Vagina (tissue), 2 donors: ENCODE measurements at regions not wholly inside any gene's neighbourhood (a gene's known extent, or its start where the extent isn't known, plus 50 kb on each side); places are given as distances from the start of the nearest gene placed in this dataset.

Source experiments
- DNase-seq, 2 donors: peaks; one replicate each; pipeline ENCODE4 v3.0.0-alpha.2; 2017; ENCODE audit errors: extremely low spot score in 2 of 2
- H3K27ac ChIP-seq: fragments of 200-600 bp; sonication (generic); one replicate; pipeline ENCODE4 v1.5.1; 2019
- H3K27me3 ChIP-seq: fragments of 200-600 bp; sonication (generic); one replicate; pipeline ENCODE4 v1.5.1; 2019
- H3K36me3 ChIP-seq, 2 donors: fragments of 200-600 bp; sonication (generic); one replicate each; pipeline ENCODE4 v1.5.1; 2017 to 2019
- H3K4me1 ChIP-seq: fragments of 200-600 bp; sonication (generic); one replicate; pipeline ENCODE4 v1.5.1; 2019
- H3K4me3 ChIP-seq, 2 donors: fragments of 200-600 bp; sonication (generic); 1 replicate in 1 of 2; 2 replicates in 1 of 2; pipeline ENCODE4 v1.5.1; 2016 to 2019
- H3K9me3 ChIP-seq: fragments of 200-600 bp; sonication (generic); one replicate; pipeline ENCODE4 v1.5.1; 2019
- CTCF ChIP-seq, 3 experiments: fragments of 450-650 bp in 2 of 3; fragments of 200-600 bp in 1 of 3; sonication (generic) in 1 of 3; IDR thresholded peaks; one replicate each; pipeline ENCODE4 v1.5.1; 2017 to 2019; ENCODE audit warnings: antibody characterized with exemption in 3 of 3, mild to moderate bottlenecking in 2 of 3, moderate library complexity in 2 of 3
- POLR2A ChIP-seq, 2 donors: fragments of 450-650 bp; IDR thresholded peaks; one replicate each; pipeline ENCODE4 v1.6.1; 2017; ENCODE audit warnings: antibody characterized with exemption in 2 of 2, mild to moderate bottlenecking in 2 of 2, moderate library complexity in 2 of 2
- POLR2AphosphoS5 ChIP-seq, 2 donors: sonication (generic); formaldehyde crosslinking; IDR thresholded peaks; one replicate each; pipeline ENCODE4 v1.9.0; 2017; ENCODE audit warnings: antibody characterized with exemption in 2 of 2, mild to moderate bottlenecking in 2 of 2, low read depth in 1 of 2; ENCODE audit not compliant: insufficient read depth in 1 of 2
- intact Hi-C: fragments of 100-400 bp; cut with DNase I; formaldehyde crosslinking; loops from one replicate; pipeline ENCODE4 v1.15.1; 2023

- Histone ChIP-seq H3K9me3 (no peaks in the 10 kb centered on the region), H3K4me3 (no peak overlapping the region), H3K27ac (no peak overlapping the region), H3K27me3 (no peaks in the 10 kb centered on the region), H3K36me3 (no peaks in the 10 kb centered on the region), H3K4me1 (no peaks in the 10 kb centered on the region)
- intact Hi-C loops = no loop called here
- no peak for DNase-seq
- no peak for TF ChIP-seq POLR2A (IDR thresholded peaks at IDR 0.05)
- TF ChIP-seq POLR2AphosphoS5 (IDR thresholded peaks at IDR 0.05; ENCODE audit: insufficient read depth in 1 of 2, low read depth in 1 of 2) = no peak
- no peak for TF ChIP-seq CTCF (IDR thresholded peaks at IDR 0.05)
These were observed 663.6 kb downstream of the GBE1 start for GRCh38 chr3:81097889-81098288.

- H3K27ac ChIP-seq = no peak overlapping the region
- intact Hi-C loops = no loop called here
- no peaks in the 10 kb centered on the region for H3K27me3 ChIP-seq
- H3K4me1 ChIP-seq = no peaks in the 10 kb centered on the region
- H3K4me3 ChIP-seq = no peak overlapping the region
- H3K36me3 ChIP-seq = no peaks in the 10 kb centered on the region
- no peaks in the 10 kb centered on the region for H3K9me3 ChIP-seq
- DNase-seq = no peak
- TF ChIP-seq CTCF (IDR thresholded peaks at IDR 0.05) (no peak), POLR2AphosphoS5 (IDR thresholded peaks at IDR 0.05; ENCODE audit: insufficient read depth in 1 of 2, low read depth in 1 of 2) (no peak), POLR2A (IDR thresholded peaks at IDR 0.05) (no peak)
These were observed 665.5 kb downstream of the GBE1 start for GRCh38 chr3:81095956-81096355.

- DNase-seq = no peak
- Histone ChIP-seq H3K4me3 (no peak overlapping the region), H3K4me1 (no peaks in the 10 kb centered on the region), H3K27ac (no peak overlapping the region), H3K36me3 (no peaks in the 10 kb centered on the region), H3K9me3 (no peaks in the 10 kb centered on the region), H3K27me3 (no peaks in the 10 kb centered on the region)
- intact Hi-C loops = no loop called here
- TF ChIP-seq CTCF (IDR thresholded peaks at IDR 0.05) (no peak), POLR2AphosphoS5 (IDR thresholded peaks at IDR 0.05; ENCODE audit: insufficient read depth in 1 of 2, low read depth in 1 of 2) (no peak), POLR2A (IDR thresholded peaks at IDR 0.05) (no peak)
These were observed 666.5 kb downstream of the GBE1 start for GRCh38 chr3:81094986-81095385.

- no peaks in the 10 kb centered on the region for H3K27me3 ChIP-seq
- intact Hi-C loops = no loop called here
- H3K36me3 ChIP-seq = no peaks in the 10 kb centered on the region
- no peaks in the 10 kb centered on the region for H3K9me3 ChIP-seq
- H3K4me3 ChIP-seq = no peak overlapping the region
- no peak for DNase-seq
- TF ChIP-seq POLR2A (IDR thresholded peaks at IDR 0.05) (no peak), POLR2AphosphoS5 (IDR thresholded peaks at IDR 0.05; ENCODE audit: insufficient read depth in 1 of 2, low read depth in 1 of 2) (no peak)
- H3K4me1 ChIP-seq = no peaks in the 10 kb centered on the region
- H3K27ac ChIP-seq = no peak overlapping the region
These were observed 673.8 kb downstream of the GBE1 start for GRCh38 chr3:81087607-81088006.

GRCh38 chr3:81086348-81086747 is 675.1 kb downstream of the GBE1 start:
- Histone ChIP-seq H3K27ac (no peak overlapping the region), H3K4me1 (no peaks in the 10 kb centered on the region), H3K4me3 (no peak overlapping the region), H3K27me3 (no peaks in the 10 kb centered on the region), H3K36me3 (no peaks in the 10 kb centered on the region), H3K9me3 (no peaks in the 10 kb centered on the region)
- intact Hi-C loops = no loop called here
- TF ChIP-seq POLR2AphosphoS5 (IDR thresholded peaks at IDR 0.05; ENCODE audit: insufficient read depth in 1 of 2, low read depth in 1 of 2) (no peak), CTCF (IDR thresholded peaks at IDR 0.05) (no peak), POLR2A (IDR thresholded peaks at IDR 0.05) (no peak)
- DNase-seq = no peak

GRCh38 chr3:81080608-81081007 is 680.8 kb downstream of the GBE1 start:
- no peaks in the 10 kb centered on the region for H3K9me3 ChIP-seq
- H3K36me3 ChIP-seq = no peaks in the 10 kb centered on the region
- no peak for DNase-seq
- intact Hi-C loops = no loop called here
- TF ChIP-seq POLR2A (IDR thresholded peaks at IDR 0.05) (no peak), POLR2AphosphoS5 (IDR thresholded peaks at IDR 0.05; ENCODE audit: insufficient read depth in 1 of 2, low read depth in 1 of 2) (no peak), CTCF (IDR thresholded peaks at IDR 0.05) (no peak)
- no peak overlapping the region for H3K27ac ChIP-seq
- H3K4me3 ChIP-seq = no peak overlapping the region
- H3K4me1 ChIP-seq = no peaks in the 10 kb centered on the region
- no peaks in the 10 kb centered on the region for H3K27me3 ChIP-seq
